ENCODE measurements at regions not wholly inside any gene's neighbourhood (a gene's known extent, or its start where the extent isn't known, plus 50 kb on each side); places are given as distances from the start of the nearest gene placed in this dataset.
"Not testable (repeated sequence)": the region's sequence is repeated elsewhere in the genome, so short reads cannot be mapped to it uniquely, and the experiment has no call there.

- TF ChIP-seq CTCF (IDR thresholded peaks at IDR 0.05); USF1 (IDR thresholded peaks at IDR 0.05; ENCODE audit: borderline replicate concordance, low read depth); ELF1 (IDR thresholded peaks at IDR 0.05); PBX3 (IDR thresholded peaks at IDR 0.05): not testable (repeated sequence)
Observed at GRCh38 chr9:64012014-64012413, 1273.0 kb downstream of the FOXD4L5 start.

Data from SK-N-SH (cell line).